CD4-positive, alpha-beta T cell treated with Interleukin-15 for 1 hour (primary cell): ENCODE measurements at regions not wholly inside any gene's neighbourhood (a gene's known extent, or its start where the extent isn't known, plus 50 kb on each side); places are given as distances from the start of the nearest gene placed in this dataset.
"Not testable (repeated sequence)": the region's sequence is repeated elsewhere in the genome, so short reads cannot be mapped to it uniquely, and the experiment has no call there.

Experiments
- DNase-seq: peaks from one replicate; pipeline ENCODE4 v3.0.0-alpha.2; 2020

- no peak for DNase-seq
Observed at GRCh38 chr21:31448496-31448895, 104.4 kb upstream of the TIAM1 start.

DNA sequence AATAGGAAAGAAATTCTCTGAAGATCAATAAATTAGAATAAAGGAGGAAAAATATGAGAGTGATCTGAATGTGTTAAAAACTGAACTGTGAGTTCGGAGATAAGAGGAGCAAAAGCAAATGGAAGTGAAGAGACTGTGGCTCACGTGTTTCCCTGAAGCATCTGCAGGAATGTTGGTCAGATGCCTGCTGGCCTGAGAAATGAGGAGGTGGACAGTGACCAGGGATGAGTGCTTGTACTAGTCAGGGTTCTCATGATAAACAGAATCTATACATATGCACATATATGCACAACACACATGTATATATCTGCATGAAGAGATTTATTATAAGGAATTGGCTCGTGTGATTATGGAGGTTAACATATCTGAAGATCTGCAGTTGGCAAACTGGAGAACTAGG is 103.4 kb upstream of the TIAM1 start:
- no peak for DNase-seq

- peak; percentile 35 for DNase-seq
Observed at GRCh38 chr21:31446226-31446855, 102.3 kb upstream of the TIAM1 start.

DNA sequence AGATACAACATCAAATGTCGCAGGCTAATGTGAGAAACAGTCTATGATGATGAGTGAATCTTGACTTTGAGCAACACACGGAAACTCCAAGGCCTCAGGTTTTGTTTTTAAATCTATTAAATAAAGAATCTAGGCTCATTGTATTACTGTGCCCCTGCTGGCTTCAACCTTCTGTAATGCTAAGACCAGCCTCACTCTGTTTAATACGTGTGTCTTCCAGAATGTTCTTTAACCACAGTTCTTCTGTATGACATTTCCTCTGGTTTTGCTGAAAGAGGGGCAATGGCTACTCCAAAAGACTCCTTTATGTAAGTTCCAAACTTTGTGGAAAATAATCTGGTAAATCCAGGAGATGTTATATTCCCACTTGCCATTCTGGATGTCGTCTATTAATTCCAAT is 101.1 kb upstream of the TIAM1 start:
- DNase-seq: no peak

DNA sequence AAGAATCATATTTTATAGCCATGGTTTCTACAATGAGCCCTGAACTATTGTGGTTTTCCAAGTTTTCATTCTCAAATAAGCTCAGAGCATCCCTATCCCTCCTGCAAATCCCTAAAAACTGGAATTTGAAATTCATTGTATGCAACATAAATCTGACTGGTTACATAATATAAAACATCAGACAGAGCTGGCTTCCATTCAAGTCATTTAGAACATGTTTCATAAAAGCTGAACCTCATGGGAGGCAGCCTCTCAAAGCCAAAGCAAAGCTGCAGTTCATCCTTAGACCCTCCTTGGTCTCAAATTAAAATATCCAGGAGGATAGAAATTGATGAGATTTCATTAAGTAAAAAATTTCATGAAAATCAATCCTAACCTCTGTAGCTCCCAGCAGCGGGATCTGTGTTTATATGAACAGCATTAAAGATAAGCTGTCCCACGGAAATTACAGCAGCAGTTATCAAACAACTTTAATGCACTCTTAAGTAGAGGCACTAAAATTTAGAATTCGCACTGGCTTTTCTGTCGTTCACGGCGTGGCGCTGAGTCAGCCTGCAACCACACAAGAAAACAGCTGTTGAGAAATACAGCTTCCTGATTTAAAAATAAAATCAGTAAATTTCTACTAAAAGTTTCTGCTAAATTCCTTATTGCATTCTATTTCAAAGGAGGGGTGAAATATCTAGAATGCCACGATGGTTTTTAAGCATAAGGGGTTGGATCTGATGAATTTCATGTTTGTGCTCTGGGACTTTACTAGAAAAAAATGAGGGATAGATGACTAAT is 99.9 kb upstream of the TIAM1 start:
- peak; percentile 23 for DNase-seq

DNA sequence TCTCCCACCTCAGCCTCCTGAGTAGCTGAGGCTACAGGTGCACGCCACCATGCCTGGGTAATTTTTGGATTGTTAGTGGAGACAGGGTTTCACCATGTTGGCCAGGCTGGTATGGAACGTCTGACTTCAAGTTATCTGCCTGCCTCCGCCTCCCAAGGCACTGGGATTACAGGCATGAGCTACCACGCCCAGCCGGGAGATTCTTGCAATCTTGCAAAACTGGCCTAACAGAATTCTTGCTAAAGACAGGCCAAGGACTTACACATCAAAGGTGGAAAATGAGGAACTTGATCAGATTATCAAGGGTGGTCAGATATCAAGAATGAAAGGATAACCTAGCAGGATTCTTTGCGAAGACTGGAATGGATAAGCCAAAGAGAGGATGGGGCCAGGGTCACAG is 98.3 kb upstream of the TIAM1 start:
- no peak for DNase-seq

DNA sequence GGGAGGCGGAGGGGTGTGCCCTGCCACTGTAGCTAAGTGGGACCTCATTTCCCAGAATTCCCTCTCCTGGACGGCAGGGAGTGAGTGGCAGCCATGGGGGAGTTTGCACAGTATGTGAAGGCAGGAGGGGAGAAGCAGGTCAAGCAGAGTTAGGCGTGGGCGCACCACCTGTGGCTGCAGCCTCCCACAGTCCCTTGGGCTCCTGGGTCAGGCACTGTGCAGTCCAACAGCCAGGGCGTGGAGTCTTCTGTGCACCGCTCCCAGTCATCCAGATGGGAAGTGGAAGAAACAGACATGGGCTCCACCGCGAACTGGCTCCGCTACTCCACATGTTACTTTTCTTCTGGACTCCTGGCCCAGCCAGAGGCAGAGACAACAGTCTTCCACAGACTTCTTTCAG is 85.4 kb upstream of the TIAM1 start:
- no peak for DNase-seq

GRCh38 chr21:31426235-31426797 is 82.3 kb upstream of the TIAM1 start:
- DNase-seq: no peak

- no peak for DNase-seq
Observed at GRCh38 chr21:31425138-31425537, 81.1 kb upstream of the TIAM1 start.

- DNase-seq: no peak
Observed at GRCh38 chr21:31424058-31424457, 80.0 kb upstream of the TIAM1 start.

GRCh38 chr21:31420988-31421387 is 76.9 kb upstream of the TIAM1 start:
- DNase-seq: no peak

GRCh38 chr21:31420354-31420753 is 76.3 kb upstream of the TIAM1 start:
- no peak for DNase-seq

DNA sequence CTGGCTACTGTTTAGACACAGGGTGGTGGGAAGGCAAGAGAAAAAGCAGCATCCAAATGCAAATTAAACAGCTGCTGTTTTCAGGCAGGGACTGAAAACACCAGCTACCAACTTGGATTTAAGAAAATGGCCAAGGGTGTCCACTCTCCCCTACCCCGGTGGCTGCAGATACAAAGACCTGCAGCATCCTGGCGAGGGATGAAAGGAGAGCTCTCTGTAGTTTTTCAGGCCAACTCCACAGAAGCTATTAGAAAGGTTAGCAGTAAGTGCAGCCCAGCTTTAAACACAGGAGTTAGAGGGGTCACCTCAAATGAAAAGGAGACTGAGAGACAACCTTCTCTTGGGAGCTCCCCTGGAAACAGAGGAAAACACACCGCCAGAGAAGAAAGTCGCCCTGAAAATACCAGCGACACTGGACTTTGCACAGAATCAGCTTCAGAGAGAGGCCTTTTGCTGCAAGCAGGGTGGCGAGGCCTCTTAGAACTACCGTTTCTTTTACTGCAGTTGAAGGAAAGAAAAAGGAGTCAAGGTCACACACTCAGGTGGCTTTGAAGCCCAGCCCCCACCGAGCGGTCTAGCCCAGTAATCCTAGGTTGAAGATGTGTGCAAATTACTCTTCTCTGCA is 74.4 kb upstream of the TIAM1 start:
- no peak for DNase-seq

- DNase-seq: not testable (repeated sequence)
Observed at GRCh38 chr21:31417214-31417613, 73.2 kb upstream of the TIAM1 start.

GRCh38 chr21:31416465-31416864 is 72.4 kb upstream of the TIAM1 start:
- no peak for DNase-seq

- DNase-seq: no peak
Observed at GRCh38 chr21:31414263-31415000, 70.4 kb upstream of the TIAM1 start.

GRCh38 chr21:31413698-31414097 is 69.6 kb upstream of the TIAM1 start:
- no peak for DNase-seq

GRCh38 chr21:31410499-31411131 is 66.6 kb upstream of the TIAM1 start:
- no peak for DNase-seq

DNA sequence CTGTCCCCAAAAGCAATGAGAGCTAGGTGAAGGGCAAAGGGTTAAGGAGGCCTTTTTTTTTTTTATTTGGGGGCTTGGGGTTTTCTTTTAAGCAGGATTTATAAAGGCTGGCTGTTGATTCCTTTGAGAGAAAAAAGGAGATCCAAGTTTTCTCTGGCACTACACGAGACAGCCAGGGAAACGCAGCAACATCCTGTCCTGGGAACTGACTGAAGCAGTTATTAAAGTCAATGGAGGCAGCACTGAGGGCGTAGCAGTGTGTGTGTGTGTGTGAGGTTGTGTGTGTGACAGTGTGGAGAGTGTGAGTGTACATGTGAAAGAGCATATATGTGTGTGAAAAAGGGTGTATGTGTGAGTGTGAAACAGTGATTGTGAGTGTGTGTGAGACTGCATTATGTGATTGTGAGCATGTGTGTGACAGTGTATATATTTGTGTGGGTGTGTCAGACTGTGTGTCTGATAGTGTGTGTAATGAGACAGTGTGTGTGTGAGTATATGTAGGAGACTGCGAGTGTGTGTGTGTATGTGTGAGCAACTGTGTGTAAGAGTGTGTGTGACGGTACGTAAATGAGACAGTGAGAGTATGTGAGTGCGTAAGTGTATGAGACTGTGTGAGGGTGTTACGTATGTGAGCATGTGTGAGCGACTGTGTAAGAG is 65.9 kb upstream of the TIAM1 start:
- DNase-seq: no peak

GRCh38 chr21:31408301-31409088 is 64.4 kb upstream of the TIAM1 start:
- DNase-seq: no peak

DNA sequence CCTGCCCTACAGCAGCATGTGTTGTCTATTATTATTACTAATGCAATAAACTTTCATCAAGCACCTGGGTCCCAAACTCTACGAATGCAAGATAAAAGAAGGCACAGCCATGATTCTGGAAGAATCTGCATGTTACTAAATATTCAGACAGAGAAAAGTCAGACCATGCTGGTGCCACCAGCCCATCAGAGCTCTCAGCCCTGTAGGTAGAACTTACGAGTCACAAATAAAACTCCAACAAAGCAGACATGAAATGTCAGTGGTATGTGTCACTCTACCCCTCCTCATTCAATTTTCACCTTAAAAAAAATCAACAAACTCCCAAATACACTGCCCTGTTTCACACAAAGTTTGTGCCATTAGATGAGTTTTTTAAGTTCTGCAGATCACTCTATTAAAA is 62.4 kb upstream of the TIAM1 start:
- DNase-seq: no peak
